ENCODE measurements at regions not wholly inside any gene's neighbourhood (a gene's known extent, or its start where the extent isn't known, plus 50 kb on each side); places are given as distances from the start of the nearest gene placed in this dataset.
"Not testable (repeated sequence)": the region's sequence is repeated elsewhere in the genome, so short reads cannot be mapped to it uniquely, and the experiment has no call there.

GRCh38 chr6:137602313-137603197 lies 108.4 kb upstream of the OLIG3 start:
- H3K27ac ChIP-seq, result no peak overlapping the region
- H3K4me3 ChIP-seq, result no peak overlapping the region

- no peak overlapping the region for H3K27ac ChIP-seq
- H3K4me3 ChIP-seq, result no peak overlapping the region
Measured at GRCh38 chr6:137610702-137611101, 116.5 kb upstream of the OLIG3 start.

- Histone ChIP-seq H3K27ac (no peak overlapping the region), H3K4me3 (no peak overlapping the region)
Measured at GRCh38 chr6:137623293-137623692, 129.1 kb upstream of the OLIG3 start.

GRCh38 chr6:137625100-137625661 lies 131.0 kb upstream of the OLIG3 start:
- Histone ChIP-seq H3K4me3 (no peak overlapping the region), H3K27ac (no peak overlapping the region)

- no peak overlapping the region for H3K27ac ChIP-seq
Measured at GRCh38 chr6:137625808-137626207, 131.6 kb upstream of the OLIG3 start.

GRCh38 chr6:137630666-137631065 lies 136.5 kb upstream of the OLIG3 start:
- H3K4me3 ChIP-seq, result no peak overlapping the region
- H3K27ac ChIP-seq, result no peak overlapping the region

More at GRCh38 chr6:137625808-137626207, 131.6 kb upstream of the OLIG3 start:
- H3K4me3 ChIP-seq, result no peak overlapping the region

- H3K27ac ChIP-seq, result no peak overlapping the region
- no peak overlapping the region for H3K4me3 ChIP-seq
Measured at GRCh38 chr6:137631323-137631722, 137.1 kb upstream of the OLIG3 start.

GRCh38 chr6:137634177-137634576 lies 140.0 kb upstream of the OLIG3 start:
- not testable (repeated sequence) for H3K4me3 ChIP-seq, H3K27ac ChIP-seq

GRCh38 chr6:137637121-137637520 lies 142.9 kb upstream of the OLIG3 start:
- H3K27ac ChIP-seq, result peak overlapping the region in 7 of 21 experiments; percentile 41 to 59 (median 57)
- H3K4me3 ChIP-seq, result no peak overlapping the region

- peak overlapping the region in 3 of 21 experiments; percentile 5 to 33 (median 21) for H3K27ac ChIP-seq
- no peak overlapping the region for H3K4me3 ChIP-seq
Measured at GRCh38 chr6:137638926-137639706, 144.9 kb upstream of the OLIG3 start.

GRCh38 chr6:137640086-137640485 lies 145.9 kb upstream of the OLIG3 start:
- Histone ChIP-seq H3K27ac (no peak overlapping the region), H3K4me3 (no peak overlapping the region)

- Histone ChIP-seq H3K27ac (no peak overlapping the region), H3K4me3 (no peak overlapping the region)
Measured at GRCh38 chr6:137641474-137642077, 147.4 kb upstream of the OLIG3 start.

GRCh38 chr6:137643210-137643609 lies 149.0 kb upstream of the OLIG3 start:
- H3K4me3 ChIP-seq, result not testable (repeated sequence)

GRCh38 chr6:137643644-137644043 lies 149.4 kb upstream of the OLIG3 start:
- H3K4me3 ChIP-seq, result not testable (repeated sequence)

More at GRCh38 chr6:137643210-137643609, 149.0 kb upstream of the OLIG3 start:
- not testable (repeated sequence) for H3K27ac ChIP-seq

GRCh38 chr6:137645850-137646249 lies 151.7 kb upstream of the OLIG3 start:
- H3K27ac ChIP-seq, result no peak overlapping the region

More at GRCh38 chr6:137643644-137644043, 149.4 kb upstream of the OLIG3 start:
- not testable (repeated sequence) for H3K27ac ChIP-seq

GRCh38 chr6:137646484-137646883 lies 152.3 kb upstream of the OLIG3 start:
- no peak overlapping the region for H3K4me3 ChIP-seq
- H3K27ac ChIP-seq, result no peak overlapping the region

More at GRCh38 chr6:137645850-137646249, 151.7 kb upstream of the OLIG3 start:
- H3K4me3 ChIP-seq, result no peak overlapping the region

GRCh38 chr6:137647762-137648447 lies 153.7 kb upstream of the OLIG3 start:
- no peak overlapping the region for H3K4me3 ChIP-seq
- no peak overlapping the region for H3K27ac ChIP-seq

GRCh38 chr6:137650720-137651119 lies 156.5 kb upstream of the OLIG3 start:
- H3K4me3 ChIP-seq, result no peak overlapping the region
- no peak overlapping the region for H3K27ac ChIP-seq

GRCh38 chr6:137651178-137651577 lies 157.0 kb upstream of the OLIG3 start:
- no peak overlapping the region for H3K4me3 ChIP-seq
- no peak overlapping the region for H3K27ac ChIP-seq
